ENCODE measurements at regions not wholly inside any gene's neighbourhood (a gene's known extent, or its start where the extent isn't known, plus 50 kb on each side); places are given as distances from the start of the nearest gene placed in this dataset.

DNA sequence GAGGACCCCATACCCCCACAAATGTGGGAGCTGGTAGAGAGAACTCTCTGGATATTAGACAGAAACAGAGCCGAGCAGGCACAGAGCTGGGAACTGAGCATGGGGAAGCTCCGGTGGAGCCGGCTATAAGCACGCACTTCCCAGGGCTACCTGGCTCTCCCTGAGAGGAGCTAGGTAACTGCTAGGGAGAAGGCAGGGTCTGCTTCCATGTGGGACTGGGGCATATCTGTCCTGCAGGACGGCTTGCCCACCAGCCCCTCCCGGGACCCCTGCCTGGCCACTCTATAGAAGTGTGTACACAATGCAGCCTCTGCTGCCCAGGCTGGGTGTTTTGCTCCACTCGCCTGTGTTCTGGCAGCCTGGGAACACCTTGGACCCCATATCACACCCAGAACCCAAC lies 1537.0 kb upstream of the CDH9 start:
- TF ChIP-seq, protein P1, sequence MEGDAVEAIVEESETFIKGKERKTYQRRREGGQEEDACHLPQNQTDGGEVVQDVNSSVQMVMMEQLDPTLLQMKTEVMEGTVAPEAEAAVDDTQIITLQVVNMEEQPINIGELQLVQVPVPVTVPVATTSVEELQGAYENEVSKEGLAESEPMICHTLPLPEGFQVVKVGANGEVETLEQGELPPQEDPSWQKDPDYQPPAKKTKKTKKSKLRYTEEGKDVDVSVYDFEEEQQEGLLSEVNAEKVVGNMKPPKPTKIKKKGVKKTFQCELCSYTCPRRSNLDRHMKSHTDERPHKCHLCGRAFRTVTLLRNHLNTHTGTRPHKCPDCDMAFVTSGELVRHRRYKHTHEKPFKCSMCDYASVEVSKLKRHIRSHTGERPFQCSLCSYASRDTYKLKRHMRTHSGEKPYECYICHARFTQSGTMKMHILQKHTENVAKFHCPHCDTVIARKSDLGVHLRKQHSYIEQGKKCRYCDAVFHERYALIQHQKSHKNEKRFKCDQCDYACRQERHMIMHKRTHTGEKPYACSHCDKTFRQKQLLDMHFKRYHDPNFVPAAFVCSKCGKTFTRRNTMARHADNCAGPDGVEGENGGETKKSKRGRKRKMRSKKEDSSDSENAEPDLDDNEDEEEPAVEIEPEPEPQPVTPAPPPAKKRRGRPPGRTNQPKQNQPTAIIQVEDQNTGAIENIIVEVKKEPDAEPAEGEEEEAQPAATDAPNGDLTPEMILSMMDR (IDR thresholded peaks at IDR 0.05; ENCODE audit: control insufficient read depth, insufficient read depth, low read depth, low read length, missing control alignments), result no peak
- no peak for DNase-seq (ENCODE audit: low read depth)
- no peak overlapping the region for H3K4me3 ChIP-seq (ENCODE audit: control insufficient read depth, low read depth, low read length)

DNA sequence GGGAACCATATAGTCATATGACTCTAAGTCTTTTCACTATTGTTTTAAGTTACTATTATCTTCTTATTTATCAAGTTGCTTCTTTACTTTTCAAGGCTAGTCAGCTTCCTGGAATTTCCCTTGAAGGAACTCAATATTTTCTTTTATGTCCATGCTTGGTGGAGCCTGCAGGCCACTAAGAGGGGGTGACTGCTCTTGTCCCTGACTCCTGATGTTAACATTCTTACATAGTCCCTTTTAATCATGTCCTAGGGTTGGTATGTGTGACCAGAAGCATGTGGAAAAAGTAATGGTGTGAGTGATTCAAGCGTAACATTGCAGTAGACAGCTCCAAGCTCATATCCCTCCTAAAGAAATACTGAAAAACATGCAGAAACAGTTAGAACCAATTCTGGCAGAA lies 1536.2 kb upstream of the CDH9 start:
- no peak for DNase-seq (ENCODE audit: low read depth)
- TF ChIP-seq, protein P1 (IDR thresholded peaks at IDR 0.05; ENCODE audit: control insufficient read depth, insufficient read depth, low read depth, low read length, missing control alignments), result no peak
- no peak overlapping the region for H3K4me3 ChIP-seq (ENCODE audit: control insufficient read depth, low read depth, low read length)

DNA sequence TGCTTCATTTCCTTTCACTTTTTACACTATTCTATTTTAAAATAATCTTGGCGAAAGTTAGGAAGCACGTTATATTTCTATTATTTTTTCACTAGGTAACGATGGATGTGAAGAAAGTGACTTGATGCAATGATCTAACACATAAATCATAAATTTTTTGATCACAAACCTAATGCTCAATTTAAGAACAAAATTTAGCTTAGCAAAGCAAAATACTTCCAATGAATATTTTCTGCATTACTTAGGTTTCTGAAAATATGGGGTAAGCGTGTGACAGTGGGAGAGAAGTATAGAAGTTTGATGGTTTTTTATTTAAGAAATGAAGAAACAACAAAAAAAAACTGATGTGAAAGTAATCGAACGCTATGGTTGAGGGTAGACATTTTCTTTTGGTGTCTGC lies 1528.7 kb upstream of the CDH9 start:
- DNase-seq (ENCODE audit: low read depth), result no peak
- TF ChIP-seq, protein P1 (IDR thresholded peaks at IDR 0.05; ENCODE audit: control insufficient read depth, insufficient read depth, low read depth, low read length, missing control alignments), result no peak
- no peak overlapping the region for H3K4me3 ChIP-seq (ENCODE audit: control insufficient read depth, low read depth, low read length)

DNA sequence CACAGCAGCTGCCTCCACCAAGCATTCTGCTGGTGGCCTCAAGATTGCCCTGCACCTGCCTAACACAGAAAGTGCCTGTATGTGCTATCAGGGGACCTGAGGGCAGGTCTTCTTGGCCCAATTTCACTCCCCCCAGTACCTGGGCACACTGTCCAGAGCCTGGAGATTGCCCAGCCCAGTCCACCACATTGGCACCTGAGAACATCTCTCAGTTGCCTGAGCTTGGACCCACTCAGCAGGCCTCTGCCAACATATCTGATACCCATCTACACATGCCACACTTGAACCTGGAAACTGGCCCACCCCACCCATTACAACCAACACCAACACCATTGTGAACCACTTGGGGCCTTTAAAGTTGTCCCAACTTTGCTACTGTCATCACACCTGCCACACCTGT lies 1523.1 kb upstream of the CDH9 start:
- no peak for DNase-seq (ENCODE audit: low read depth)
- no peak overlapping the region for H3K4me3 ChIP-seq (ENCODE audit: control insufficient read depth, low read depth, low read length)
- TF ChIP-seq, protein P1 (IDR thresholded peaks at IDR 0.05; ENCODE audit: control insufficient read depth, insufficient read depth, low read depth, low read length, missing control alignments), result no peak

DNA sequence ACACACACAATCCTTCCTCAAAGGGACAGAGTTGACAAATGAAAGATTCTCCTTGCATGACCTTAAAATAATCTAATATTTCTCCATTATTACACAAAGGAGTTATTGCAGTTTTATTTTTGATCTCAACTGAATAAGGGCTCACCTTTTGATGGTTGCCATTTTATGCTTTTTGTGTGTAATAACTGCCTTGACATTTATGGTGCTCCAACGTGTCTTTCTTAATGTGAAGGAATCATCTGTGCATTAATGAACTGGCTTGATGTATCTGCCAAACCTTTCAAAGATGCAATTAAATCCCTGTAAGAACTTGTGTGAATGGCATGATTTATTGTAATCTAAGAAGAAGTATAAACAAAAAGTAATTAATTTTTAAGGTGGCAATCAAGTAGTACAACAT lies 1519.8 kb upstream of the CDH9 start:
- DNase-seq (ENCODE audit: low read depth), result no peak
- no peak overlapping the region for H3K4me3 ChIP-seq (ENCODE audit: control insufficient read depth, low read depth, low read length)
- TF ChIP-seq, protein P1 (IDR thresholded peaks at IDR 0.05; ENCODE audit: control insufficient read depth, insufficient read depth, low read depth, low read length, missing control alignments), result no peak

DNA sequence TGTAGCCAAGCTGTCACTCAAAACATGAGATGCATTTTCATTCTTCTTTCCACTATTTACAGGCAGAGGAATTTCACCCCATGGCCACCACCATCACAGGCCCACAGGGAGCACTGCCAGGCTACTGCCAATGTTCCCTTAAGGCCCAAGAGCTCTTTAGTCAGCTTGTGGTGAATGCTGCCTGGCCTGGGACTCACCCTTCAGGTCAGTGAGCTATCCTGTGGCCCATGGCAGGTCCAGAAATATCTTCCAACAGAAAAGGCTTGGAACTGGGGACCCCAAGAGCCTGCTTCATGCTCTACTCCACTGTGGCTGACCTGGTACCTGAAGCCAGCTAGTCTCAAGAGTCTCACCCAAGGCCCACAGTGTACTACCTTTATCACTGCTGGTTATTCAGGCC lies 1518.7 kb upstream of the CDH9 start:
- TF ChIP-seq, protein P1 (IDR thresholded peaks at IDR 0.05; ENCODE audit: control insufficient read depth, insufficient read depth, low read depth, low read length, missing control alignments), result no peak
- H3K4me3 ChIP-seq (ENCODE audit: control insufficient read depth, low read depth, low read length), result no peak overlapping the region
- no peak for DNase-seq (ENCODE audit: low read depth)

DNA sequence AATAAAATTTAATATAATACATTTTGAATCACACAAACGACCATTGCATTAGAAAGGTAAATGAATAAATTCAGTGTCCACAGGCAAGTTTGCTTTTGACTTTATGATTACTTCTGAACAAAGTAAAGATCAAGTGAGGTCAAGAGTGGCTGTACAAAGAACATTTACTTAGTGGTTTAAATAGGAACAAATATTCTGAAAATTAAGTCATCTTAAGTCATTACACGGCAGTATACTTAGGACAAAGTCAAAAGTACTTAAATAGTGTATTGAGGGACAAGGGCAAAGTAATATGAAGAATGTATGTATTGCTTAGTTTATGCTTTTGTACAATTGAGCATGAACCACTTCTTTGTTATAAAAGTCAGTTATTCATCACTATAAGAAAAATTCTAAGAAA lies 1511.2 kb upstream of the CDH9 start:
- TF ChIP-seq, protein P1 (IDR thresholded peaks at IDR 0.05; ENCODE audit: control insufficient read depth, insufficient read depth, low read depth, low read length, missing control alignments), result no peak
- no peak for DNase-seq (ENCODE audit: low read depth)
- no peak overlapping the region for H3K4me3 ChIP-seq (ENCODE audit: control insufficient read depth, low read depth, low read length)

Data from AG09309 (cell line).